Neutrophil (primary cell): ENCODE measurements at regions not wholly inside any gene's neighbourhood (a gene's known extent, or its start where the extent isn't known, plus 50 kb on each side); places are given as distances from the start of the nearest gene placed in this dataset.

ENCODE experiments used
- H3K27ac ChIP-seq: fragments of 200-600 bp; sonication (generic); 2 replicates; pipeline ENCODE4 v1.5.1; 2016; ENCODE audit warnings: mild to moderate bottlenecking, moderate library complexity
- H3K27me3 ChIP-seq: fragments of 200-600 bp; sonication (generic); 2 replicates; pipeline ENCODE4 v1.6.0; 2016; ENCODE audit warnings: mild to moderate bottlenecking
- H3K36me3 ChIP-seq: fragments of 200-600 bp; sonication (generic); 2 replicates; pipeline ENCODE4 v1.5.1; 2017
- H3K4me1 ChIP-seq, 2 experiments: fragments of 200-600 bp in 1 of 2; sonication (generic) in 1 of 2; 1 replicate in 1 of 2; 2 replicates in 1 of 2; pipeline versions ENCODE4 v1.5.1 to v1.6.1; 2013 to 2016; ENCODE audit warnings: low read depth in 1 of 2, low read length in 1 of 2, mild to moderate bottlenecking in 1 of 2, moderate library complexity in 1 of 2; ENCODE audit not compliant: control insufficient read depth in 1 of 2, insufficient read depth in 1 of 2
- H3K4me3 ChIP-seq, 2 experiments: fragments of 200-600 bp in 1 of 2; sonication (generic) in 1 of 2; 1 replicate in 1 of 2; 2 replicates in 1 of 2; pipeline ENCODE4 v1.5.1; 2013 to 2016; ENCODE audit warnings: low read depth in 1 of 2, low read length in 1 of 2, mild to moderate bottlenecking in 1 of 2, moderate library complexity in 1 of 2
- H3K9me3 ChIP-seq: fragments of 200-600 bp; sonication (generic); 2 replicates; pipeline ENCODE4 v1.5.1; 2016
- TF ChIP-seq, protein P1 (sequence below): fragments of 200-600 bp; sonication (generic); IDR thresholded peaks from 2 replicates; pipeline ENCODE4 v1.5.1; 2016; ENCODE audit warnings: antibody characterized with exemption

DNA sequence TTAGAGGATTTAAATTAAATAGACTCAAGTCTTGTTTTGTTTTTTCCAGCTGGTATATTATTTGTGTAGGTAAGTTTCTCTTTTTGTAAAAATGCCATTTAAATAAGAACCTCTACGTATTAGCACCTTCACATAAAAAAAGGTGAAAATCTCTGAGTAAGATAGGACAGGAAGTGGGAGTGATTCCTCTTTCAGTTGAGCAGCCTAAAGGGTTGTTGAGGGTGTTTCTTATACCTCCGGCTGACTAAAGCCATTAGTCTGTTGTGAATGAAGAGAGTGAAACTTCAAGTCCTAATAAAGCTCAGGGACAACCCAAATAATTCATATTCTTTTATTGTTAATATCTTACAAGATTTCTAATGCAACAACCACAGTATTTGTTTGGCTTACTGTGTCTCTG is 188.7 kb downstream of the CHRM3 start:
- no peaks in the 10 kb centered on the region for H3K9me3 ChIP-seq
- H3K4me3 ChIP-seq: no peak overlapping the region
- H3K27ac ChIP-seq: no peak overlapping the region
- no peaks in the 10 kb centered on the region for H3K4me1 ChIP-seq
- no peaks in the 10 kb centered on the region for H3K36me3 ChIP-seq
- H3K27me3 ChIP-seq: no peaks in the 10 kb centered on the region
- TF ChIP-seq, protein P1, sequence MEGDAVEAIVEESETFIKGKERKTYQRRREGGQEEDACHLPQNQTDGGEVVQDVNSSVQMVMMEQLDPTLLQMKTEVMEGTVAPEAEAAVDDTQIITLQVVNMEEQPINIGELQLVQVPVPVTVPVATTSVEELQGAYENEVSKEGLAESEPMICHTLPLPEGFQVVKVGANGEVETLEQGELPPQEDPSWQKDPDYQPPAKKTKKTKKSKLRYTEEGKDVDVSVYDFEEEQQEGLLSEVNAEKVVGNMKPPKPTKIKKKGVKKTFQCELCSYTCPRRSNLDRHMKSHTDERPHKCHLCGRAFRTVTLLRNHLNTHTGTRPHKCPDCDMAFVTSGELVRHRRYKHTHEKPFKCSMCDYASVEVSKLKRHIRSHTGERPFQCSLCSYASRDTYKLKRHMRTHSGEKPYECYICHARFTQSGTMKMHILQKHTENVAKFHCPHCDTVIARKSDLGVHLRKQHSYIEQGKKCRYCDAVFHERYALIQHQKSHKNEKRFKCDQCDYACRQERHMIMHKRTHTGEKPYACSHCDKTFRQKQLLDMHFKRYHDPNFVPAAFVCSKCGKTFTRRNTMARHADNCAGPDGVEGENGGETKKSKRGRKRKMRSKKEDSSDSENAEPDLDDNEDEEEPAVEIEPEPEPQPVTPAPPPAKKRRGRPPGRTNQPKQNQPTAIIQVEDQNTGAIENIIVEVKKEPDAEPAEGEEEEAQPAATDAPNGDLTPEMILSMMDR: no peak

DNA sequence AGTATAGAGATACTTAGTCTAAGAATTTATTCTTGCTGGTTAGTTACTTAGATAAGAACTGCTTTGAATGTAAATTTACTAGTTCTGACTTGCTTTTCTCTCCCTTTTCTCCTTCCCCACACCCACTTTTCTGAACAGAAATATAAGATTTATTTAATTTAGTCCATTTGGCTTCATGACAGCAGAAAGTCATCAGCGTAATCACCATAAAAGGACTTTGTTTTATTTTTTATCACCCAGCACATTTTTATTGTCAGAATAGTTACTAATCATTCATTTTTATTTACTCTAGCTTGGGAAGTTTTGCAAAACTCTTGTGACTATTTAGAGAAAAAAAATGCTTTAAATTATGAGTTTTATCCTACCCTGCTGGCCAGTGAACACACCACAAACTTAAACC is 197.2 kb downstream of the CHRM3 start:
- TF ChIP-seq, protein P1: no peak
- Histone ChIP-seq H3K36me3 (no peaks in the 10 kb centered on the region), H3K27ac (no peak overlapping the region), H3K4me3 (no peak overlapping the region), H3K27me3 (no peaks in the 10 kb centered on the region), H3K4me1 (no peaks in the 10 kb centered on the region), H3K9me3 (no peaks in the 10 kb centered on the region)

DNA sequence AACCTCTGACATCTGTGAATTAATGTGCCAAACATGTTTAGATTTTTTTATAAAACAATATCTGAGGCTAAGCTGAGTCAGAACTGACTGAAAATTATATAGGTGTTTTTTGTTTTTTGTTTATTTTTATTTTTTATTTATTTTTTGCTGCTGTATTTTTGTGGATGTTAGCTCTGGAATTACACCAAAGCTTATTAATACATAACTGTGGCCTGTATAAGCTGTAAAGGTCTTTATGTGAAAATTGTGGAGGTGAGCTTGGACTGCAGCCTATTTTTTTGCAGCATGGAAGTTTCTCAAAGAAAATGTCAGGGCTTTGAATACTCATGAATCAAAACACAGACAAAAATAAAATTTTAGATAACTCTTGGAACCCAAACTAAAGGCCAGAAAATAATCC is 199.8 kb downstream of the CHRM3 start:
- H3K27me3 ChIP-seq: no peaks in the 10 kb centered on the region
- no peaks in the 10 kb centered on the region for H3K4me1 ChIP-seq
- no peaks in the 10 kb centered on the region for H3K9me3 ChIP-seq
- no peak overlapping the region for H3K4me3 ChIP-seq
- H3K27ac ChIP-seq: no peak overlapping the region
- H3K36me3 ChIP-seq: no peaks in the 10 kb centered on the region
- TF ChIP-seq, protein P1: no peak

DNA sequence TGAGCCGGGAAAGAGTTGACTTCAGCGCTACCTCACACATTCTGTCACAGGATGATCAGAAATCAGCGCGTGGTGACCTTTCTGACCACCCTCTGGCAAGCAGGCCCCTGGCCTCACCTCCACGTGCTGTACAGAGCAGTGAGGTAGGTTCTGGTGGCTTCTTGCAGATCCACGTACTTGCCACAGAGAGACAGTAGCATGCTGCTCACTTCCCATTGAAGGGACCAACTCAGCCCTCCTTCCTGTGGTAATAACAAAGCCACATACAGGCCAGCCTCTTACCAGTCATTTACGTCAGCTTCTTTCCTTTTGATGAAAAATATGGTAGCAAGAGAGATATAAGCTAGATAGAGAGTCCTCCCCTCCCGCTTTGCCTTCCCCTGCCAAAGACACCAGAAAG is 200.7 kb downstream of the CHRM3 start:
- TF ChIP-seq, protein P1: no peak

DNA sequence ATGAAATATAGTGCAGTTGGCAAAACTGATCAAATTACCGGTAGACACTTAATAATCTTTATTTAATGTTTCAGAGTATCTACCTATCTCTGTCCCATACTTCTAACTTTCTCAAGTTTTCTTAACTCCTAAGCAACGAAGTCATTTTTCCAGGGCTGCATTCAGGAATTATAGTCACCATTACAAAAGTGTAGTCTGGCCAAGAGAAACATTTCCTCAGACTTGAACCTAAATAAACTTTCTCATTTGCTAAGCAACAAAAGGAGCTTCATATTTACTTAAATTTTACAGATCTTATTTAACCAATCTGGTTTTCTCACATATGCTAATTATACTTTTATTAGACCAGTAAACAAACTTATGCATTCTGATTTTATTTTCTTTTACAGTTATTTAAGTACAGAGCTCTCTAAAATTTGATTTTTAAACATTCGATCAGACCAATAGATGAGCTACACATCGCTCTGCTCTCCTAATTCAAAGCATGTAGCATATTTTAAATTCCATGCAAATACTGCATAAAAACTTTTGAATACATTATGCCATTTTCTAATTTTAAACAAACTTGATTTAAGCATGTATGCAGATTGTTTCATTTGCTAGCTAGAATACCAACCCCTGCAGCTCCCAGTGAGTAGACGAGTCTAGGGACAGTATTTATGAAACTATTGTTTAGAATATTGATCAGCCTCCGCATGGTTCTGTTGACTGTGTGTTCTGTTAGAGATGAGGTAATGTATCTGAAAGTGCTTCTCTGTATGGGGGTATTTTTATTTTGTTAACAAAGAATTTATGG is 201.4 kb downstream of the CHRM3 start:
- Histone ChIP-seq H3K27me3 (no peaks in the 10 kb centered on the region), H3K36me3 (no peaks in the 10 kb centered on the region), H3K9me3 (no peaks in the 10 kb centered on the region), H3K4me3 (no peak overlapping the region), H3K4me1 (no peaks in the 10 kb centered on the region), H3K27ac (no peak overlapping the region)
- TF ChIP-seq, protein P1: no peak

More for the DNA sequence above, 200.7 kb downstream of the CHRM3 start:
- Histone ChIP-seq H3K4me3 (no peak overlapping the region), H3K36me3 (no peaks in the 10 kb centered on the region), H3K9me3 (no peaks in the 10 kb centered on the region), H3K27me3 (no peaks in the 10 kb centered on the region), H3K27ac (no peak overlapping the region), H3K4me1 (no peaks in the 10 kb centered on the region)
